G401.6 (cell line): ENCODE measurements at regions not wholly inside any gene's neighbourhood (a gene's known extent, or its start where the extent isn't known, plus 50 kb on each side); places are given as distances from the start of the nearest gene placed in this dataset.

Experiments used
- FAIRE-seq: peaks from 2 replicates; lab custom pipeline; 2012; peaks lifted over from hg19 to GRCh38; lab: Jason Lieb, UNC

GRCh38 chrX:40310447-40310846 lies 212.7 kb upstream of the BCOR start:
- FAIRE-seq, result no peak

- no peak for FAIRE-seq
Observed at GRCh38 chrX:40310016-40310415, 212.3 kb upstream of the BCOR start.

GRCh38 chrX:40307871-40308270 lies 210.1 kb upstream of the BCOR start:
- FAIRE-seq, result no peak

DNA sequence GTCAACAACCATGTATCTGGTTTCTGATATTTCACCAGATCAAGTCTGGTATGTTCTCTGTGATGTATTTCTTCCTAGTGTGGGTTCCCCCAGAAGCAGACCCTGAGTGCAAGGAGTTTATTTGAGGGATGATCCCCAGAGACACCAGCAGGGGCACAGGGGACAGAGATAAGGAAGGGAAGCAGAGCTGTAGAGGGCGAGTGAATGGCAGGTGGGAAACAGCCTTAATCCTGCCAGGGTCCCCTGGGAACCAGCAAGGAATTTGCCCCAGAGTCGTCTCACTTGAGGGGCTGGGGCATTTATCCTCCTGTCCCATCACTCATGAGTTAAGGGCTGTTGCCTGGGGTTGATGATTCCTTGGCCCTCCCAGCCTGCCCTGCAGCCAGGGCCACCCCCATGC lies 206.4 kb upstream of the BCOR start:
- no peak for FAIRE-seq

DNA sequence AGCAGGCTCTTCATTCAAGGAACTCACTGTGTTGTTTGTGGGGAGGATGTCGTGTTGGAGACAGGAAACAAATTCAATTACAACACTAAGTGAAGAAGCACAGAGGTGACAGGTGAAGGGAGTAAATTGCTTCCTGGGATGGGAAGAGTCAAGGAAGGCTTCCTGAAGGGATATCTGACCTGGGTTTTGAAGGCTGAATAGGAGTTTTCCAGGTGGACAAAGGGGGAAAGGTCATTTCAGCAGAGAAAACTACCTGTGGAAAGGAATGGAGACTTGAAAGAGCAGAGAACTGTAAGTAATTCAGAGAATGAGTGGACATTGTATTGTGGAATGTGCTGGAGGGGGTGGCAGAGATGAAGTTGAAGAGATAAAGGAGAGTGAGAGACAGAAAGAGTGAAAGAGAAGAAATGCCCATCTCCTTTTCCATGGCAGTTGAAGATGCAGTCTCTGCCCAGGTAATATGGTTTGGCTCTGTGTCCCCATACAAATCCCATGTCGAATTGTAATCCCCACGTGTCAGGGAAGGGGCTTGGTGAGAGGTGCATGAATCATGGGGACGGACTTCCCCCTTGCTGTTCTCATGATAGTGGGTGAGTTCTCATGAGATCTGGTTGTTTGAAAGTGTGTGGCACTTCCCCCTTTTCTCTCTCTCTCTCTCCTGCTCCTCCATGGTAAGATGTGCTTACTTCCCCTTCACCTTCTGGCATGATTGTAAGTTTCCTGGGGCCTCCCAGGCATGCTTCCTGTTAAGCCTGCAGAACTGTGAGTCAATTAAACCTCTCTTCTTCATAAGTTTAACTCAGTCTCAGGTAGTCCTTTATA lies 205.7 kb upstream of the BCOR start:
- FAIRE-seq, result no peak

GRCh38 chrX:40300286-40300890 lies 202.6 kb upstream of the BCOR start:
- no peak for FAIRE-seq

- FAIRE-seq, result no peak
Observed at GRCh38 chrX:40299641-40300046, 201.9 kb upstream of the BCOR start.

- FAIRE-seq, result no peak
Observed at GRCh38 chrX:40298572-40299479, 201.1 kb upstream of the BCOR start.

DNA sequence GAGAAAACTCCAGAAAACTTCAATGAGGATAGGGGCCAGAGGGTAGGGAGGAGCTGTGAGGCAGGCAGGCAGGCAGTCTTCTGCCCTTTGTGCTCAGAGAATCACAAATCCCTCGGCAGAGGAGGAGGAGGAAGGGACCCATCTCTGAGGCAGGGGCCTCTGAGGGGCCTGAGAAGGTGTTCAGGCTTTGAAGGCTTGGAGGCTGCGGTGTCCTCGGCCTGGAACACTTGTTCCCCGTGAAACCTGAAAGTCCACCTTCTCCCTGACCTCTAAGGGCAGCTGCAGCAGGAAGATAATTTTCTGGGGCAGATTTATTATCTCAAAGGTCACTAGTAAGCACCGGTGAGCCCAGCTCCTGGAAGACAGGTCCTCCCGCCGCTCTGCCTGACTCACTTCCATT lies 200.3 kb upstream of the BCOR start:
- FAIRE-seq, result no peak

GRCh38 chrX:40291553-40291952 lies 193.8 kb upstream of the BCOR start:
- FAIRE-seq, result no peak

DNA sequence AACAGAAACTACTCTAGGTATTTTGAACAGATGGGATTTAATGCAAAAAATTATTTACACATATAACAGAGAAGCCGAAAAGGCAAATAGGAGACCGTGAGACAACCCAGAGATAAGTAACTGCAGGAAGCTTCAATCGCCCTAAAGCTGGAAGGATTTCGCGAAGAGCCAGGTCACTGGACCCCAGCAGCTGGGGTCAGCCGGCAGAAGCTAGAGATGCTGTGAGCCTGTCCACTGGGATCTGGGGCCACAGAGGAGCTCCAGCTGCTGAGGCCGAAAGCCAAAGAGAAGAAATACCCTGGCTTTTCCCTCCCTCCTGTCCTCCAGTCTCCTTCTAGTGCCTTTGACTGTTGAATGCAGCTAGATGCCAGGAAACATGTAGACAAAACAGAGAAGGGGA lies 192.8 kb upstream of the BCOR start:
- no peak for FAIRE-seq

GRCh38 chrX:40285876-40286275 lies 188.1 kb upstream of the BCOR start:
- FAIRE-seq, result no peak

DNA sequence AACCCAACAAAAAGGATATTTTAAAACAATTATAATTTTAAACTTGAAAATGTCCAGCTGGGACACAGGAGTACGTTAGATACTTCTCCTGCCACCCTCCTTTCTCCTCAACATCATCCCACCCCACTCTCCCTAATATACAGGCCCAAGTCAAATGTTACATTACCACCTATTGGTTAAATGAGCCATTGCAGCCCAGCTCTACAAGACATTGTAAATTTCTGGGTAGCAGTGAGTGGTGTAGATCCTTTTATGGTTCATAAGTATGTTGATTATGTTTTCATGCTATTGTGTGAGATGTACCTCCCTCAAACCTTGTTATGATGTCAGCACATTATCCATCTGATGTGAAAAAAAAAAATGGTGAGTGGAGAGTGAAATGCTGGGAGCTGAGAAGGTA lies 187.1 kb upstream of the BCOR start:
- FAIRE-seq, result no peak

GRCh38 chrX:40283981-40284380 lies 186.2 kb upstream of the BCOR start:
- no peak for FAIRE-seq

DNA sequence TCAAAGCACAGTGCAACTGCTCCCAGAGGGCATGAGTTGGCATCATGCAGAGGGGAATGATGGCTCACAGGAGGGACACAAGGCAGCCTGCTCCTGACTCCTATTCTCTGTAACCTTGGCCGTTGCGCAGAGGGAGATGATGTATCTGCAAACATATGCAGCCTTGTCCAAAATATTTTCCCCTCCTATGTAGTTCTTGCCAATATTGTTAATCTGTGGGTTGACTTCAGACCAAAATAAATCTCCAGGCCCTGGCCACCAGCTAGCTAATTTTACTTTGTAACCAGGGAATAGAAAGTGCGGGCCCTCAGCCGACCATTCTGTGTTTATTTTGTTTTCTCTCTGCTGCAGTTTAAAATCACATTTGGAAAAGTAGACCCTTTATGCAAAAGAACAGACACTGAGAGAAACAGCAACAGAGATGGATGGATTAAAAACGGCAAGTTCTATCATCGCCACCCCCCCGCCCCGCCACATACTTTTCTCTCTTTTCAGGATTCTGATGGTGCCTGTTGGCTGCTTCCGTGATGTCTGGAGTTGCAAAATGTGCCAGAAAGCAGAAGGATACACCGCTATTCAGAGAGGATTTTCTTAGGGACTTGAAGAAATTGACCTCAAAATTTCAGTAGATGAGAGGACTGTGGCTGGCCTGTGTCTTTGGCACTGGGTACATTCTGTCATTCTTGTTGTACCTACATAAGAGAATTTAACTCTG lies 185.3 kb upstream of the BCOR start:
- no peak for FAIRE-seq

GRCh38 chrX:40282348-40282747 lies 184.6 kb upstream of the BCOR start:
- FAIRE-seq, result no peak

DNA sequence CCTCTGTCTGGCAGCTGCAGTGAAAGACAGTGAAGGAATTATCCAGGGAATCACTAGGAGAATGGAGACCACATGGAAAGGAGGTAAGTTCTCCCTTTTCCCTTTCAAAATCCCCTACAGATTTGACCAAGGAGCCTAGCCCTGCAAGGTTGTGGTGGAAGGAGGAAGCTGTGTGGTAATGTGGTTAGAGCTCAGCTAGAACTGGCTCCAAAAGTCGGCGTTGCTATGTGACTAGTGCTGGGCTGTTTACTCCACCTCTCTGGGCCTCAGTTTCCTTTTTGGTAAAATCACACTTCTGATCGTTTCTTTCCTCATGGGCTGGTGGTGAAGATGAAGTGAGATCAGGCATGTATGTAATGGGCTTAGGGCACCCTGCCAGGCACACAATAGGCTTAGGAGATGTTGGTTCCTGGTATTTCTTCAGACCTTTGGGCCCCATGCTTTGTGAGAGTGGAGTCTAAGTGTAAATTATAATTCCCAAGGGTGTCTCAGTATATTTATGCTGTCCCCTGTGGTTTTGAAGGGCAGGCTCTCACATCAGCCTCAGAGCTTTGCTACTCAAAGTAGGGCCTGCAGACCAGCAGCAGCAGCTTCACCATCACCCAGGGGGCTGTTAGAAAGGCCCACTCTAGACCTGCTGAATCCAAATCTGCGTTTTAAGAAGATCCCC lies 183.7 kb upstream of the BCOR start:
- FAIRE-seq, result no peak

DNA sequence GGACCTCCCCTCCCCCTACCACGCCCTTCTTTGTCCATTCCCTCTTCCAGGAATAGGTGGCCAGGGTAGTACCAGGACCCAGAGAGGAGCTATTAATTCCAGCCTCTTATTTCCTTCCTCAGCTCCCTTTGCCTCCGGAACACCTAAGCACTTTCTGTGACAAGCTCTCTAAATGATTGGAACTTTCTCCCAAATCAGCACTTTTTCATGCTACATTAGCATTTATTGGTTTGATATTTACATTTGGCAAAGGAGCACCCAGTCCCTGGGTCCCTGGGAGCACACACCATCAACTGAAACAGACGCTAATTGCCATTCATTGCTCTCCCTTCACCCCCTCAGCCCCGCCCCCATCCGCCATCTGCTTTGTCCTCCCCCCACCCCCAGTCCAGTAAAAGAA lies 182.0 kb upstream of the BCOR start:
- no peak for FAIRE-seq

DNA sequence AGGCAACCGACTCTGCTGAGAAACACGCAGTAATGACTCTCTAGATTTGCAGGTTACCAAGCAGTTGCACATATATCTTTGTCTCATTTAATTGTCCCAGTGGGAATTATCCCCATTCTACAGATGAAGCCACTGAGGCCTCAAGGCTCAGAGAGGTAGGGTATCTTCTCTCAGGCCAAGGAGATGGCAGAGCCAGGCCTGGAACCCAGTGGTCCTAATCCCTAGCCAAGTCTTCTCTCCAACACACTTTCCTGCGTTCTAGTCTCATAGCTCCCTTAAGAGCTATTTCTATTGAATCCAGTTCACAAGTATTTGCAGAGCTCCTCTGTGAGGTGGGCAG lies 181.3 kb upstream of the BCOR start:
- no peak for FAIRE-seq

DNA sequence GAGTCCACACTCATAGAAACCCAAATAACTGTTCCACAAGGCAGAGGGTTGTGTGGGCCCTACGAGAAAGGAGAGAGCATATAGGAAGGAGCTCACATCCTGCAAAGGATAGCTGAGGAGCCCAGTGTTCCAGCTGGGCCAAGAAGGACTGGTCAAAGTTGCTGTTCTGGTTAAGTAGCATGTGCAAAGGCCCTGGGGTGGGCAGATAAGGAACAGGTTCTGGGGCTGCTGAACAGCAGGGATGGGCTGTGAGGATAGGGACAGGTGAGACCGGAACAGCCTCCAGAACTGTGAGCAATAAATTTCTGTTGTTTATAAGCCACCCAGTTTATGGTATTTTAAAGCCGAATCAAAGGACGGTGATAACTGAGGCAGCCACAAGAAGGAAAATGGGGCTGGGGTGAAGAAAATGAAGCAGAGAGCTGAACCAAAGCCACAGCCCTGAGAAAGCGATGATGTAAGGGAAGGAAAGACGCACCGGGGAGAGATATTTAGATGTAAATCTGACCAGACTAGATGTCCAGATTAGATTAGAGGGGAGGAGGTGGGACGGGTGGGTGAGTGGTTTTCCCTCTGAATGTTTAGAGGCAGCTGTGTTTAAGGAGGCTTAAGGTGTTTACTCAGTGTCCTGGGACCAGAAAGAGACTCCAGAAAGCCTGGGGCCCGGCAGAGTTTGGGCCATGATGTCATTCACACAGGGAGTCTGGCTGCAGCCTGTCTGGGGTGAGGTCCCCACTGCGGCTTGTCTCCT lies 180.8 kb upstream of the BCOR start:
- FAIRE-seq, result no peak

GRCh38 chrX:40277672-40278071 lies 179.9 kb upstream of the BCOR start:
- no peak for FAIRE-seq
